ENCODE measurements at regions not wholly inside any gene's neighbourhood (a gene's known extent, or its start where the extent isn't known, plus 50 kb on each side); places are given as distances from the start of the nearest gene placed in this dataset.

DNA sequence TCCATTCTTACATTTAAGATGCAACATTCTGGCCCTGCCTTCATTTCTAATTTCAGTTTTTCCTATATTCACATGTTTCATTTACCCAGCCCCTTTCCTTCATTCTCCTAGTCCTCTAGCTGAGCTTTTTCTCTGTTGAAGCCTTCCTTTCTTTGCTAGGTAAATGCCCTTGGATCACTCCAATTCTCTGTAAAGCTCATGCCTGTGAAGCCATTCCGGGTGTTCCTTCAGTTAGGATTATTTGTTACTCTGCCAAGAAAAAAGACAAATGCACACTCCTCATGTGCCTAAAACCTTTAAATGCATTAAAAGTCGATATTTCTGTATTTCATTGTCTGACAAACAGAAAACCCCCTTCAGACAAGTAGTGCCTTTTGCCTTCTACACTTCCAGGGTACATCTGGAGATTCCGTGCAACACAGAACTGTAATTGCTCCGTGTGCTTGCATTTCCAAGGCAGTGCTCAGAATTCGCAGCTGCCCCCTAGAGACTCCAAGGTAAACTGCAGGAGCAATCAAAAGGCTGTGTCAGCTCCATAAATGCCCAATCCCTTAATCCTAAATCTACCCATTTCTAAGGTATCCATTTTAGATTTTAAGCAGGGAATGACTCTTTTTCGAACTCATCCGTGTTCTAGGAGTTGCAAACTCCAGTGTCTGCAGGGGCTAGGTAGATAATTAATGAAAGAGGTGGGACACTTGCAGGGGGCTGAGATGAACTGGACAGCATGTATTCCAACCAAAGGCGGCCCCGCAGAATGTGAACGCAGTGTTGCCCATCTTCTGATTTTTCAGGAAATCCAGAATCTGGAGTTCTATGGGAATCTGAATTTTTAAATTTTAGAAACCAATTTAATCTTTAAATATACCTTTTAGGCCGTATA is 320.2 kb downstream of the GRIN2B start:
- H3K4me2 ChIP-seq (ENCODE audit: low read length) = no peak overlapping the region
- H3K9me3 ChIP-seq (ENCODE audit: insufficient read depth, low read depth, low read length) = no peaks in the 10 kb centered on the region
- no peaks in the 10 kb centered on the region for H3K27me3 ChIP-seq (ENCODE audit: insufficient read depth, low read length)
- no peaks in the 10 kb centered on the region for H3K79me1 ChIP-seq (ENCODE audit: low read length)
- no peak overlapping the region for H2AK5ac ChIP-seq (ENCODE audit: low read length)
- H3K79me2 ChIP-seq (ENCODE audit: control insufficient read depth, insufficient read depth, low read length, poor library complexity) = no peaks in the 10 kb centered on the region
- H3K36me3 ChIP-seq (ENCODE audit: control insufficient read depth in 1 of 2, insufficient read depth in 2 of 2, low read length in 2 of 2) = no peaks in the 10 kb centered on the region
- H3K9ac ChIP-seq (ENCODE audit: low read length) = no peak overlapping the region
- peak; percentile 15 to 65 for DNase-seq
- H2AFZ ChIP-seq (ENCODE audit: insufficient read depth, low read length, poor library complexity) = no peak overlapping the region
- H2BK12ac ChIP-seq (ENCODE audit: low read length) = no peak overlapping the region
- H3K14ac ChIP-seq (ENCODE audit: low read length) = no peak overlapping the region
- H3K4ac ChIP-seq (ENCODE audit: low read depth, low read length) = no peak overlapping the region
- no peak overlapping the region for H4K91ac ChIP-seq (ENCODE audit: low read depth, low read length)
- no CpG with 5 or more reads among the region's 11 CpGs for WGBS (ENCODE audit: extremely low coverage, insufficient coverage, insufficient read length)
- no peak overlapping the region for H4K8ac ChIP-seq (ENCODE audit: low read depth, low read length)
- H2BK120ac ChIP-seq (ENCODE audit: insufficient read depth, low read length, poor library complexity) = no peak overlapping the region
- H2BK5ac ChIP-seq (ENCODE audit: low read depth, low read length, poor library complexity) = no peak overlapping the region
- H3K4me3 ChIP-seq (ENCODE audit: low read depth, low read length) = no peak overlapping the region
- no peak overlapping the region for H3K27ac ChIP-seq (ENCODE audit: low read depth, low read length)
- no peak overlapping the region for H4K12ac ChIP-seq (ENCODE audit: low read depth, low read length)
- H3K18ac ChIP-seq (ENCODE audit: low read length) = no peak overlapping the region
- no peak overlapping the region for H3K23ac ChIP-seq (ENCODE audit: low read length)
- no peaks in the 10 kb centered on the region for H3K4me1 ChIP-seq (ENCODE audit: control insufficient read depth in 1 of 2, insufficient read depth in 2 of 2, low read length in 2 of 2)

DNA sequence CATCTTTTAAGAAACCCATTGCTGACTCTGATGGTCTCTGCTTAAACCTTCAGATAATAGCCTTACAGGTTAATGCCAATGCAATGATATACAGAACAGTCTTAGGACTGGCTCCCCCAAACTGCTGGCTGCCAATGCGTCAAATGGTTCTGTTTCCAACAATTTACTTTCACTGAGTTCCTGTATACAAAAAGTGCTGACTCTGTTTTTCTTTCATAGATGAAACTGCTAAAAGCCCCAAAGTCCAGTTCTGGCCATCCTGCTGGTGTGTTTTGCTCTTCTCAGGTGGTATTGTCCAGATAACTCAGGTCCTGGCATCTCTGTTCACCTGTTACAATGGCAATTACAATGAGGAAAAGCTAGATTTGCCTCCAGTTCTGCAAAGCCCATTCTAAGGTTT is 326.9 kb downstream of the GRIN2B start:
- Histone ChIP-seq H3K14ac (ENCODE audit: low read length) (no peak overlapping the region), H2AFZ (ENCODE audit: insufficient read depth, low read length, poor library complexity) (no peak overlapping the region), H3K23ac (ENCODE audit: low read length) (no peak overlapping the region), H3K4me1 (ENCODE audit: control insufficient read depth in 1 of 2, insufficient read depth in 2 of 2, low read length in 2 of 2) (no peaks in the 10 kb centered on the region), H4K8ac (ENCODE audit: low read depth, low read length) (no peak overlapping the region), H3K18ac (ENCODE audit: low read length) (no peak overlapping the region), H3K9ac (ENCODE audit: low read length) (no peak overlapping the region), H2BK5ac (ENCODE audit: low read depth, low read length, poor library complexity) (no peak overlapping the region), H3K9me3 (ENCODE audit: insufficient read depth, low read depth, low read length) (no peaks in the 10 kb centered on the region), H3K27ac (ENCODE audit: low read depth, low read length) (no peak overlapping the region), H3K79me1 (ENCODE audit: low read length) (no peaks in the 10 kb centered on the region), H2BK12ac (ENCODE audit: low read length) (no peak overlapping the region), H3K4me3 (ENCODE audit: low read depth, low read length) (no peak overlapping the region), H3K4me2 (ENCODE audit: low read length) (no peak overlapping the region), H3K79me2 (ENCODE audit: control insufficient read depth, insufficient read depth, low read length, poor library complexity) (no peaks in the 10 kb centered on the region), H3K27me3 (ENCODE audit: insufficient read depth, low read length) (no peaks in the 10 kb centered on the region), H3K4ac (ENCODE audit: low read depth, low read length) (no peak overlapping the region), H4K12ac (ENCODE audit: low read depth, low read length) (no peak overlapping the region), H3K36me3 (ENCODE audit: control insufficient read depth in 1 of 2, insufficient read depth in 2 of 2, low read length in 2 of 2) (no peaks in the 10 kb centered on the region), H4K91ac (ENCODE audit: low read depth, low read length) (no peak overlapping the region), H2AK5ac (ENCODE audit: low read length) (no peak overlapping the region), H2BK120ac (ENCODE audit: insufficient read depth, low read length, poor library complexity) (no peak overlapping the region)
- no CpG with 5 or more reads among the region's 1 CpG for WGBS (ENCODE audit: extremely low coverage, insufficient coverage, insufficient read length)
- DNase-seq = no peak

- Histone ChIP-seq H3K9me3 (ENCODE audit: insufficient read depth, low read depth, low read length) (no peaks in the 10 kb centered on the region), H2AK5ac (ENCODE audit: low read length) (no peak overlapping the region), H3K4me1 (ENCODE audit: control insufficient read depth in 1 of 2, insufficient read depth in 2 of 2, low read length in 2 of 2) (no peaks in the 10 kb centered on the region), H3K9ac (ENCODE audit: low read length) (no peak overlapping the region), H2BK120ac (ENCODE audit: insufficient read depth, low read length, poor library complexity) (no peak overlapping the region), H4K12ac (ENCODE audit: low read depth, low read length) (no peak overlapping the region), H3K14ac (ENCODE audit: low read length) (no peak overlapping the region), H3K4me3 (ENCODE audit: low read depth, low read length) (no peak overlapping the region), H3K79me2 (ENCODE audit: control insufficient read depth, insufficient read depth, low read length, poor library complexity) (no peaks in the 10 kb centered on the region), H2AFZ (ENCODE audit: insufficient read depth, low read length, poor library complexity) (no peak overlapping the region), H3K4ac (ENCODE audit: low read depth, low read length) (no peak overlapping the region), H4K91ac (ENCODE audit: low read depth, low read length) (no peak overlapping the region), H3K79me1 (ENCODE audit: low read length) (no peaks in the 10 kb centered on the region), H2BK12ac (ENCODE audit: low read length) (no peak overlapping the region), H3K18ac (ENCODE audit: low read length) (no peak overlapping the region), H2BK5ac (ENCODE audit: low read depth, low read length, poor library complexity) (no peak overlapping the region), H3K27me3 (ENCODE audit: insufficient read depth, low read length) (no peaks in the 10 kb centered on the region), H4K8ac (ENCODE audit: low read depth, low read length) (no peak overlapping the region), H3K23ac (ENCODE audit: low read length) (no peak overlapping the region), H3K4me2 (ENCODE audit: low read length) (no peak overlapping the region), H3K36me3 (ENCODE audit: control insufficient read depth in 1 of 2, insufficient read depth in 2 of 2, low read length in 2 of 2) (no peaks in the 10 kb centered on the region), H3K27ac (ENCODE audit: low read depth, low read length) (no peak overlapping the region)
- no peak for DNase-seq
- no CpG with 5 or more reads among the region's 1 CpG for WGBS (ENCODE audit: extremely low coverage, insufficient coverage, insufficient read length)
These were observed 329.3 kb downstream of the GRIN2B start for GRCh38 chr12:13652105-13652504.

GRCh38 chr12:13635709-13636108 is 345.7 kb downstream of the GRIN2B start:
- H3K23ac ChIP-seq (ENCODE audit: low read length) = no peak overlapping the region
- no peak overlapping the region for H4K8ac ChIP-seq (ENCODE audit: low read depth, low read length)
- H4K12ac ChIP-seq (ENCODE audit: low read depth, low read length) = no peak overlapping the region
- H2BK12ac ChIP-seq (ENCODE audit: low read length) = no peak overlapping the region
- DNase-seq = no peak
- no peak overlapping the region for H4K91ac ChIP-seq (ENCODE audit: low read depth, low read length)
- H2BK5ac ChIP-seq (ENCODE audit: low read depth, low read length, poor library complexity) = no peak overlapping the region
- no peak overlapping the region for H3K4ac ChIP-seq (ENCODE audit: low read depth, low read length)
- H3K4me2 ChIP-seq (ENCODE audit: low read length) = no peak overlapping the region
- no peaks in the 10 kb centered on the region for H3K27me3 ChIP-seq (ENCODE audit: insufficient read depth, low read length)
- no peak overlapping the region for H2AFZ ChIP-seq (ENCODE audit: insufficient read depth, low read length, poor library complexity)
- no peaks in the 10 kb centered on the region for H3K9me3 ChIP-seq (ENCODE audit: insufficient read depth, low read depth, low read length)
- H3K9ac ChIP-seq (ENCODE audit: low read length) = no peak overlapping the region
- no peak overlapping the region for H2BK120ac ChIP-seq (ENCODE audit: insufficient read depth, low read length, poor library complexity)
- no peaks in the 10 kb centered on the region for H3K79me2 ChIP-seq (ENCODE audit: control insufficient read depth, insufficient read depth, low read length, poor library complexity)
- WGBS (ENCODE audit: extremely low coverage, insufficient coverage, insufficient read length) = no CpG with 5 or more reads among the region's 2 CpGs
- H3K79me1 ChIP-seq (ENCODE audit: low read length) = no peaks in the 10 kb centered on the region
- no peak overlapping the region for H2AK5ac ChIP-seq (ENCODE audit: low read length)
- no peaks in the 10 kb centered on the region for H3K36me3 ChIP-seq (ENCODE audit: control insufficient read depth in 1 of 2, insufficient read depth in 2 of 2, low read length in 2 of 2)
- H3K14ac ChIP-seq (ENCODE audit: low read length) = no peak overlapping the region
- H3K27ac ChIP-seq (ENCODE audit: low read depth, low read length) = no peak overlapping the region
- H3K18ac ChIP-seq (ENCODE audit: low read length) = no peak overlapping the region
- no peaks in the 10 kb centered on the region for H3K4me1 ChIP-seq (ENCODE audit: control insufficient read depth in 1 of 2, insufficient read depth in 2 of 2, low read length in 2 of 2)
- H3K4me3 ChIP-seq (ENCODE audit: low read depth, low read length) = no peak overlapping the region
